Panc1 (cell line): ENCODE measurements at regions not wholly inside any gene's neighbourhood (a gene's known extent, or its start where the extent isn't known, plus 50 kb on each side); places are given as distances from the start of the nearest gene placed in this dataset.

Source experiments
- ATAC-seq: fragments of 200-7000 bp; cut with Tn5 transposase; 2 replicates; pipeline ENCODE4 v1.9.1; 2020; ENCODE audit warnings: mild to moderate bottlenecking, moderate library complexity
- BruUV-seq: library from RNA; stranded (reverse); fragments of 400-500 nt; replicated peaks from 2 replicates; lab custom pipeline; 2021; lab: Mats Ljungman, UMichigan
- CTCF ChIA-PET: fragments of 300-600 bp; sonication (Branson Sonifier 250); formaldehyde crosslinking; loops from one replicate; lab custom pipeline; 2022; ENCODE audit warnings: antibody characterized with exemption; lab: Charles Lee
- POLR2A ChIA-PET: fragments of 300-600 bp; sonication (Branson Sonifier 250); formaldehyde crosslinking; loops from one replicate; lab custom pipeline; 2022; ENCODE audit warnings: antibody characterized with exemption; lab: Charles Lee
- DNase-seq: peaks from one replicate; pipeline ENCODE4 v3.0.0-alpha.2; 2010; ENCODE audit warnings: low read depth, low spot score
- H3K27ac ChIP-seq: 2 replicates; pipeline ENCODE4 v1.5.1; 2011; ENCODE audit warnings: mild to moderate bottlenecking, low read length, inconsistent platforms
- H3K27me3 ChIP-seq: fragments of 200-500 bp; sonication (Bioruptor generic); 2 replicates; pipeline ENCODE4 v1.6.0; 2014; ENCODE audit warnings: low read length, inconsistent platforms; ENCODE audit not compliant: control insufficient read depth, insufficient read depth
- H3K36me3 ChIP-seq: fragments of 200-500 bp; sonication (Bioruptor generic); 2 replicates; pipeline ENCODE4 v1.5.1; 2014; ENCODE audit warnings: inconsistent platforms, mild to moderate bottlenecking, low read length, moderate library complexity; ENCODE audit not compliant: control insufficient read depth, insufficient read depth
- H3K4me1 ChIP-seq: 2 replicates; pipeline ENCODE4 v1.5.1; 2011; ENCODE audit warnings: inconsistent platforms, mild to moderate bottlenecking, low read length, moderate library complexity; ENCODE audit not compliant: control insufficient read depth, insufficient read depth
- H3K4me3 ChIP-seq, 2 experiments: 2 replicates each; pipeline ENCODE4 v1.5.1; 2011 to 2012; ENCODE audit warnings: low read depth in 2 of 2, low read length in 2 of 2, mild to moderate bottlenecking in 2 of 2, inconsistent platforms in 1 of 2, moderate library complexity in 1 of 2
- H3K9me3 ChIP-seq: fragments of 200-500 bp; sonication (Bioruptor generic); 2 replicates; pipeline ENCODE4 v1.5.1; 2014; ENCODE audit warnings: low read depth, mild to moderate bottlenecking, inconsistent platforms, low read length, moderate library complexity; ENCODE audit not compliant: control insufficient read depth, insufficient read depth
- CTCF ChIP-seq: fragments of 450-650 bp; IDR thresholded peaks from 2 replicates; pipeline ENCODE4 v1.5.1; 2017; ENCODE audit warnings: mild to moderate bottlenecking
- POLR2AphosphoS5 ChIP-seq: IDR thresholded peaks from 2 replicates; pipeline ENCODE4 v1.6.1; 2012; ENCODE audit warnings: mild to moderate bottlenecking, low read depth, low read length, moderate library complexity
- SIN3A ChIP-seq: IDR thresholded peaks from 2 replicates; pipeline ENCODE4 v1.6.1; 2012; ENCODE audit warnings: low read depth, mild to moderate bottlenecking, low read length, moderate library complexity, borderline replicate concordance; ENCODE audit not compliant: insufficient read depth
- TCF7L2 ChIP-seq: IDR thresholded peaks from 2 replicates; pipeline ENCODE4 v1.6.1; 2011; ENCODE audit warnings: mild to moderate bottlenecking, low read depth, low read length, inconsistent platforms
- in situ Hi-C: cut with HindIII; loops from 2 replicates; pipeline ENCODE4 v1.10.0; 2016; ENCODE audit warnings: low sequenced_read_pairs, low pct_unique_long_range_greater_than_20kb
- intact Hi-C: fragments of 100-400 bp; cut with micrococcal nuclease; formaldehyde crosslinking; loops from one replicate; pipeline ENCODE4 v1.10.0; 2022; ENCODE audit not compliant: unreplicated experiment
- TF ChIP-seq, protein P1 (sequence below), 2 experiments: IDR thresholded peaks; 2 replicates each; pipeline ENCODE4 v1.6.1; 2011 to 2012; ENCODE audit warnings: low read depth in 2 of 2, control low read depth in 1 of 2, low read length in 1 of 2, mild to moderate bottlenecking in 1 of 2, moderate library complexity in 1 of 2; ENCODE audit not compliant: insufficient read depth in 1 of 2

- Histone ChIP-seq H3K4me3 (no peak overlapping the region), H3K27me3 (no peaks in the 10 kb centered on the region), H3K4me1 (no peaks in the 10 kb centered on the region), H3K27ac (no peak overlapping the region), H3K9me3 (no peaks in the 10 kb centered on the region), H3K36me3 (no peaks in the 10 kb centered on the region)
- BruUV-seq = no TSS peak
- CTCF ChIA-PET = no interaction called here
- ATAC-seq (no peak), DNase-seq (no peak)
- POLR2A ChIA-PET = no interaction called here
- in situ Hi-C loops (no loop called here), intact Hi-C loops (no loop called here)
- TF ChIP-seq, protein P1, sequence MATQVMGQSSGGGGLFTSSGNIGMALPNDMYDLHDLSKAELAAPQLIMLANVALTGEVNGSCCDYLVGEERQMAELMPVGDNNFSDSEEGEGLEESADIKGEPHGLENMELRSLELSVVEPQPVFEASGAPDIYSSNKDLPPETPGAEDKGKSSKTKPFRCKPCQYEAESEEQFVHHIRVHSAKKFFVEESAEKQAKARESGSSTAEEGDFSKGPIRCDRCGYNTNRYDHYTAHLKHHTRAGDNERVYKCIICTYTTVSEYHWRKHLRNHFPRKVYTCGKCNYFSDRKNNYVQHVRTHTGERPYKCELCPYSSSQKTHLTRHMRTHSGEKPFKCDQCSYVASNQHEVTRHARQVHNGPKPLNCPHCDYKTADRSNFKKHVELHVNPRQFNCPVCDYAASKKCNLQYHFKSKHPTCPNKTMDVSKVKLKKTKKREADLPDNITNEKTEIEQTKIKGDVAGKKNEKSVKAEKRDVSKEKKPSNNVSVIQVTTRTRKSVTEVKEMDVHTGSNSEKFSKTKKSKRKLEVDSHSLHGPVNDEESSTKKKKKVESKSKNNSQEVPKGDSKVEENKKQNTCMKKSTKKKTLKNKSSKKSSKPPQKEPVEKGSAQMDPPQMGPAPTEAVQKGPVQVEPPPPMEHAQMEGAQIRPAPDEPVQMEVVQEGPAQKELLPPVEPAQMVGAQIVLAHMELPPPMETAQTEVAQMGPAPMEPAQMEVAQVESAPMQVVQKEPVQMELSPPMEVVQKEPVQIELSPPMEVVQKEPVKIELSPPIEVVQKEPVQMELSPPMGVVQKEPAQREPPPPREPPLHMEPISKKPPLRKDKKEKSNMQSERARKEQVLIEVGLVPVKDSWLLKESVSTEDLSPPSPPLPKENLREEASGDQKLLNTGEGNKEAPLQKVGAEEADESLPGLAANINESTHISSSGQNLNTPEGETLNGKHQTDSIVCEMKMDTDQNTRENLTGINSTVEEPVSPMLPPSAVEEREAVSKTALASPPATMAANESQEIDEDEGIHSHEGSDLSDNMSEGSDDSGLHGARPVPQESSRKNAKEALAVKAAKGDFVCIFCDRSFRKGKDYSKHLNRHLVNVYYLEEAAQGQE (IDR thresholded peaks at IDR 0.05; ENCODE audit: insufficient read depth in 1 of 2, low read depth in 2 of 2, low read length in 1 of 2) = no peak
- TF ChIP-seq POLR2AphosphoS5 (no peak), CTCF (no peak), TCF7L2 (no peak), SIN3A (no peak)
These were observed 734.3 kb downstream of the SEMA5A start for GRCh38 chr5:8811581-8811980.

- POLR2A ChIA-PET = no interaction called here
- intact Hi-C loops = no loop called here
- H3K4me3 ChIP-seq = no peak overlapping the region
These were observed 732.7 kb downstream of the SEMA5A start for GRCh38 chr5:8813180-8813579.

More at GRCh38 chr5:8813180-8813579, 732.7 kb downstream of the SEMA5A start:
- TF ChIP-seq CTCF (no peak), TCF7L2 (no peak), POLR2AphosphoS5 (no peak), SIN3A (no peak)
- TF ChIP-seq, protein P1 (IDR thresholded peaks at IDR 0.05; ENCODE audit: insufficient read depth in 1 of 2, low read depth in 2 of 2, low read length in 1 of 2) = no peak
- CTCF ChIA-PET = no interaction called here
- Histone ChIP-seq H3K4me1 (no peaks in the 10 kb centered on the region), H3K27ac (no peak overlapping the region), H3K27me3 (no peaks in the 10 kb centered on the region), H3K36me3 (no peaks in the 10 kb centered on the region), H3K9me3 (no peaks in the 10 kb centered on the region)
- BruUV-seq = no TSS peak
- in situ Hi-C loops = no loop called here
- DNase-seq (no peak), ATAC-seq (no peak)
